Fibroblast of mammary gland (primary cell): ENCODE measurements at regions not wholly inside any gene's neighbourhood (a gene's known extent, or its start where the extent isn't known, plus 50 kb on each side); places are given as distances from the start of the nearest gene placed in this dataset.
"Not testable (repeated sequence)": the region's sequence is repeated elsewhere in the genome, so short reads cannot be mapped to it uniquely, and the experiment has no call there.

Source experiments
- DNase-seq: peaks from one replicate; pipeline ENCODE4 v3.0.0-alpha.2; 2010; ENCODE audit warnings: low read depth
- H3K4me3 ChIP-seq: 2 replicates; pipeline ENCODE4 v1.5.1; 2011; ENCODE audit warnings: low read depth, mild to moderate bottlenecking, low read length, moderate library complexity; ENCODE audit not compliant: control insufficient read depth
- TF ChIP-seq, protein P1 (sequence below): conservative IDR thresholded peaks from 2 replicates; pipeline ENCODE4 v1.5.1; 2011; ENCODE audit warnings: low read depth, low read length, inconsistent platforms; ENCODE audit not compliant: control insufficient read depth, insufficient read depth

DNA sequence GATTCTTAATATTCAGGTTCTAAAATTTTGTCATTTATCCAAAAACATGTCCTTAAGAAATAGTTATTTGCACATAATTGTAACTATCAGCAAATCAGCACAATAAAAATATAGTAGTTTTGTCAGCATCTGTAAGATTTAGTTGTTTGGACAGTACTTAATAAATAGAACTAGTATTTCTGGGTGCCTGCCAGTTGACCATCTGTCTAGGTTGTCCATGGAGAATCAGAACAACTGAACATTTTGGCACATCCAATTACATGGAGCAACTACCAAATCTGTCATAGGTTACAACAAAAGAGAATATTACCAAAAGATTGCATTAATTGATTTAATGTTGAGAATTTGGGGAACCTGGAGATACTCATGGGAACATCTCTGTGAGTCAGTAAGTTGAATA lies 305.5 kb upstream of the TACR3 start:
- no peak for DNase-seq
- no peak overlapping the region for H3K4me3 ChIP-seq
- TF ChIP-seq, protein P1, sequence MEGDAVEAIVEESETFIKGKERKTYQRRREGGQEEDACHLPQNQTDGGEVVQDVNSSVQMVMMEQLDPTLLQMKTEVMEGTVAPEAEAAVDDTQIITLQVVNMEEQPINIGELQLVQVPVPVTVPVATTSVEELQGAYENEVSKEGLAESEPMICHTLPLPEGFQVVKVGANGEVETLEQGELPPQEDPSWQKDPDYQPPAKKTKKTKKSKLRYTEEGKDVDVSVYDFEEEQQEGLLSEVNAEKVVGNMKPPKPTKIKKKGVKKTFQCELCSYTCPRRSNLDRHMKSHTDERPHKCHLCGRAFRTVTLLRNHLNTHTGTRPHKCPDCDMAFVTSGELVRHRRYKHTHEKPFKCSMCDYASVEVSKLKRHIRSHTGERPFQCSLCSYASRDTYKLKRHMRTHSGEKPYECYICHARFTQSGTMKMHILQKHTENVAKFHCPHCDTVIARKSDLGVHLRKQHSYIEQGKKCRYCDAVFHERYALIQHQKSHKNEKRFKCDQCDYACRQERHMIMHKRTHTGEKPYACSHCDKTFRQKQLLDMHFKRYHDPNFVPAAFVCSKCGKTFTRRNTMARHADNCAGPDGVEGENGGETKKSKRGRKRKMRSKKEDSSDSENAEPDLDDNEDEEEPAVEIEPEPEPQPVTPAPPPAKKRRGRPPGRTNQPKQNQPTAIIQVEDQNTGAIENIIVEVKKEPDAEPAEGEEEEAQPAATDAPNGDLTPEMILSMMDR: no peak

DNA sequence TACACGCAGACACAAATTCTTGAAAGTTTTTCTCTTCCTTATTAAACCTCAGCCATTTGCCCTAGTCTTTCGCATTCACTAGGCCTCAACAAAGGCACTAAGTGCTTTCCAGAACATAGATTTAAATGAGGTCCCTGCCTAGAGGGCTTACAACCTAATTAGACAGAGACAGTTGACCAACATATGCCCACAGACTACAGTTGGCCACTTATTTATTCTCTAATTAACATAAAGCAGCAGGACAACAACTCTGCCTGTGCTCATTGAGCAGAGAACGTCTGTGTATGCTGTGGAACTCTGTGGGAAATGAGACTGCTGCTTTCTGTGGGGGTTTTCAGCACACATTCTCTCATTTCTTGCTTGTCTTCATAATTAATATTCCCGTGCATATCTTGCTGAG lies 303.0 kb upstream of the TACR3 start:
- DNase-seq: no peak
- H3K4me3 ChIP-seq: no peak overlapping the region
- TF ChIP-seq, protein P1: no peak

DNA sequence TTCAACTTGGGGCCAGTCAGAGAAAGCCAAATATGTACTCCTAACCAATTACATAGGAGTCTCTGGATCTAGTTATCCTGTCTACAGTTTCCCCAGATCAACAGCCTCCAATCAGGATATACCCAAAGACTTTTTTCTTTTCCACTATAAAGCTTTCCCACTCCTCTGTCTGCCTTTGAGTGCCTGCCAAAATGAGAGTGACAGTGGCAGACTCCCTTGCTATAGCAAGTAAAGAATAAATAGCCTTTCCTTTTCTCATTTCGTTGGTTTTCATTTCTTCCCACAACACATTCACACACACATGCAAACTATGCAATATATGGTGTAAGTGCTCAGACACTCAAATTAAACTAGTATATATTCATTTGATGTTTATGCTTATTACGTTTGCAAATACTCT lies 302.4 kb upstream of the TACR3 start:
- TF ChIP-seq, protein P1: no peak
- no peak for DNase-seq

DNA sequence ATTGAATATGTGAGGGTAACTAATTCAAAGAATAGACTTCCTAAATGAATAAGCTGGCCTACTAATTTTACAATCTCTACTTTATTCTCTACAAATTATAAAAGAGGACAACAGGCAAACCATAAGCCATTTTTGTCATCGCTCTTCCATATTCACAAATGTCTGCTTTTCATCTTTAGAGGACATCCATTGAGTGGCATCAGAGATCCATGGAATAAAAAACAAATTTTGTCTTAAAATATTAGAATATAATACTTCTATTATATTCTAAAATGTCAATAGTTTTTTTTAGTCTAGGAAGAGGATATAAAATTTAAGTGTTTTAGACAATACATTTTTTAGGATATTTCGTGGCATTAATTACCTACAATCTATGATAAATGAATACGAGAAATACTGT lies 300.9 kb upstream of the TACR3 start:
- TF ChIP-seq, protein P1: no peak
- DNase-seq: no peak
- H3K4me3 ChIP-seq: no peak overlapping the region

More for the DNA sequence above, 302.4 kb upstream of the TACR3 start:
- no peak overlapping the region for H3K4me3 ChIP-seq

DNA sequence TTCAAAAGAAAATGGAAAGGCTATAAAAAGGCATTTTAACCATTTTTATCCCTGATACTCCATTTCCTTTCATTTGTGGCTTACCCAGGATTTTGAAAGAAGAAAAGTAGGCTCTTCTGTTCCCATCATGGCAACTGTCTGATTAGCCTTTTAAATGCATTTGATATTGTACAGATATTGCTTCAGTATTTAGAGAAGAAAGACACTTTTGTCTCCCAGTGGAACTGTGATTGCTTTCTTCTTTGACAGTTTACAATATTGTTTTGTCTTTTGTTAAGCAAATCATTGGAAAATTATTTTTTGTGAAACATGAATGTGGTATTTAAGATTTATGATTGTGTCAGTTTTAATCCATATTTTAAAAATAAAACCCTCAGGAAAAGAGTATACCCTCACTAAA lies 297.4 kb upstream of the TACR3 start:
- DNase-seq: no peak
- TF ChIP-seq, protein P1: no peak
- H3K4me3 ChIP-seq: no peak overlapping the region

DNA sequence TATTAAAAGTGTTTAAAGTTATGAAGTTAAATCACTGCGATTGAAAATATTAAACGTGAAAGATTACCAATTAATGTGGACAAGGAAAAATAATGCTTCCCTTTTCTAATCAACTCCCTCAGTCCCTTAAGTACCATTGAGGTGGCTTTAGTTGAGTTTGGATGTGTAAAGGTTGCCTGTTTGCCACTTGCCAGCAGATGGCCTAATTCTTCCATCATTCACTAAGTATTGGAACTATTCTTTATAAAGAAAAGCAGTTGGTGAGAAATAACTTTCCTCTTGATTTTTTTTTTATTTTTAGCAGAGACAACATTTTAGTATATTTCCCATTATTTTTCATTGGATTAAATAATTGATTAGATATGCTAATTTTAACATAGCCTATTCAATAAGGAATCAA lies 295.9 kb upstream of the TACR3 start:
- DNase-seq: no peak
- TF ChIP-seq, protein P1: no peak
- H3K4me3 ChIP-seq: no peak overlapping the region

DNA sequence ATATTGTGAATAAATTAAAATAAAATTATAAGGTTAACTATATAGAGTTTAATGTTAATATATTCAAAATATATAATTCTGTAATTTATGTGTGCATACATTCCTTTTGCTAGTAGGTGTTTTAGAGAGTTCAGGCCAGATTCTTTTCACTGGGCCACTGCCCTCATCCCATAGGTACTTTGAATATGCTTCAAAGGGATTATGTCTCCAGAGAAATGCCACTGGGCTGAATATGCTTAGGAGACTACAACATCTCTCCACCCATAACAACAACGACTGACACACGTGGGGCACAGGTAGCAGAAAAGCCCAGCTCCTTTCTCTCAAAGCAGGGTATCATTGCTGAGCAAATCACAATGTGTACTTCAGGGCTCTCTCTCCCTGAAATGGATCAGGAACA lies 290.9 kb upstream of the TACR3 start:
- TF ChIP-seq, protein P1: no peak
- no peak for DNase-seq

DNA sequence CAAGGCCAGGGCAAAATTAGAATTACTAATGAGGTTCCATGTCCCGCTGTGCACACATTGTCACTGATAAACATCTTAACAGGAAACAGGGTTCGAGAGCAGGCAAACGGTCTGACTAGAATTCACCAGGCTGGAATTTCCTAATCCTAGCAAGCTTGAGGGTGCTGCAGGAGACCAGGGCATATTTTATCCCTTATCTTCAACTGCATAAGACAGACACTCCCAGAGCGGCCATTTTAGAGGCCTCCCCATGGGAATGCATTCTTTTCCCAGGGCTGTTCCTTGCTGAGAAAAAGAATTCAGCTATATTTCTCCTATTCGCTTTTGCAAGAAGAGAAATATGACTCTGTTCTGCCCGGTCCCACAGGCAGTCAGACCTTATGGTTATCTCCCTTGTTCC lies 282.5 kb upstream of the TACR3 start:
- H3K4me3 ChIP-seq, DNase-seq: not testable (repeated sequence)

More for the DNA sequence above, 290.9 kb upstream of the TACR3 start:
- H3K4me3 ChIP-seq: no peak overlapping the region
